ENCODE measurements at regions not wholly inside any gene's neighbourhood (a gene's known extent, or its start where the extent isn't known, plus 50 kb on each side); places are given as distances from the start of the nearest gene placed in this dataset.
"Not testable (repeated sequence)": the region's sequence is repeated elsewhere in the genome, so short reads cannot be mapped to it uniquely, and the experiment has no call there.

DNA sequence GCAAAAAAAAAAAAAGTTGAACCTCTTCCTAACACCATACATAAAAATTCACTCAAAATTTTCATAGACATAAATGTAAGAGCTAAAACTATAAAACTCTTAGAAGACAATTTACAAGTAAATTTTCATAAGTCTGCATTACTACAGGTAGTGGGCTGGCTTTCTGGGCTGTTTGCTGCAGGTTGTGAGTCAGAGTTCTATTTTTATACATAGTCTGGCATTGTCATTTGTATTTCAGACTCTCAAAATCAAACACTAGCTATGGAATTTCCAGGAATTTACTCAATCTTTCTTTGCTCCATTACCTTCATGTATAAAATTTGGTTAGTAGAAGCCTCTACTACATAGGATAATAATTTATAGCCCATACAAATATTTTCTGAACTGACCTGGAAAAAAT lies 227.2 kb downstream of the COX18 start:
- Histone ChIP-seq H3K27me3 (no peaks in the 10 kb centered on the region), H3K9me3 (no peaks in the 10 kb centered on the region), H3K36me3 (no peaks in the 10 kb centered on the region), H3K4me3 (no peak overlapping the region), H3K4me1 (peaks cover 0 to 27% (median 0%) of the 10 kb centered on the region in 4 donors), H3K27ac (no peak overlapping the region)
- no peak for TF ChIP-seq CTCF (IDR thresholded peaks at IDR 0.05)
- intact Hi-C loops (cut with DNase I; ENCODE audit: low total_unique reads): no loop called here
- DNase-seq: no peak

- H3K4me3 ChIP-seq; H3K9me3 ChIP-seq; H3K27me3 ChIP-seq; H3K27ac ChIP-seq; intact Hi-C loops (cut with DNase I; ENCODE audit: low total_unique reads); DNase-seq; H3K36me3 ChIP-seq: not testable (repeated sequence)
- H3K4me1 ChIP-seq: peaks cover 0 to 27% (median 0%) of the 10 kb centered on the region in 4 donors
Measured at GRCh38 chr4:72840166-72840565, 229.3 kb downstream of the COX18 start.

GRCh38 chr4:72828864-72829263 lies 240.7 kb downstream of the COX18 start:
- Histone ChIP-seq H3K36me3 (no peaks in the 10 kb centered on the region), H3K9me3 (peaks cover 0 to 10% (median 8%) of the 10 kb centered on the region in 3 donors), H3K4me3 (no peak overlapping the region), H3K4me1 (no peaks in the 10 kb centered on the region), H3K27me3 (no peaks in the 10 kb centered on the region), H3K27ac (no peak overlapping the region)
- DNase-seq: no peak
- intact Hi-C loops (cut with DNase I; ENCODE audit: low total_unique reads): no loop called here
- no peak for TF ChIP-seq CTCF (IDR thresholded peaks at IDR 0.05)

DNA sequence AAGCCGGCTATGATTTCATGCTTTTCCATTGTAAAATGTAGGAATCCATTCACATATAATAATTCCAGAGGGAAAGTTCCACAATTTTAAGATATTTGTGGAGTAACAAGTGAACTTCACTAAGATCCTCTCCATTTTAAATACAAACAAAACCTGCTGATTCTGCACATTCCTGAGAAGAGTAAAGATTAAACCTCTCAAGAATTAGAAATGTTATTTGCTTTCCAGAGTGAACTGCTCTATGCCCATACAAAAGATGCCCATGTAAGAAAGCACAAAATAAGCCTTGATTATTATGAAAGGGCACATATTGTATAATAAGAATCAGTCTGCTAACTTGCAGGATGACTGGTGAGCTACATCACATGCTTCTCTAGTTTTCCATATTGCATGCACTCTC lies 241.5 kb downstream of the COX18 start:
- Histone ChIP-seq H3K9me3 (peaks cover 0 to 4% (median under 1%) of the 10 kb centered on the region in 3 donors), H3K4me3 (no peak overlapping the region), H3K27ac (no peak overlapping the region), H3K36me3 (no peaks in the 10 kb centered on the region), H3K27me3 (no peaks in the 10 kb centered on the region), H3K4me1 (no peaks in the 10 kb centered on the region)
- no peak for TF ChIP-seq CTCF (IDR thresholded peaks at IDR 0.05)
- intact Hi-C loops (cut with DNase I; ENCODE audit: low total_unique reads): no loop called here
- DNase-seq: no peak

DNA sequence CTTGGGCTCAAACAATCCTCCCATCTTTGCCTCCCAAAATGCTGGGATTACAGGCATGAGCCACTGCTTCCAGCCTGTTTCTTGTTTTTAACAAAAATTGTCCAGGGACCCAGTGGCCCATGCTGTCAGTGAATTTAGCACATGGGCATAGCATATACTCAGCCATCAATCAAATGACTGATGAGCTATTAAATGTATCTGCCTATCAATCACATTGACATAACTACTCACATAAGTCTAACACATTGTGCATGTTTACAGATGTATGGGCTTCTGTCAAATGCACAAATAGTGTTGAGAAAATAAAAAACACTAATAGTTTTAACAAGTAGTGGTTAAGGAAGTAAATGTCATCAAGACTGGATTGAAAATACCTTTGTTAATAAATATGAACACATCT lies 249.4 kb downstream of the COX18 start:
- peaks cover 0 to 24% (median 8%) of the 10 kb centered on the region in 4 donors for H3K4me1 ChIP-seq
- no peak overlapping the region for H3K27ac ChIP-seq
- no peak overlapping the region for H3K4me3 ChIP-seq
- H3K9me3 ChIP-seq: no peaks in the 10 kb centered on the region
- H3K27me3 ChIP-seq: no peaks in the 10 kb centered on the region
- intact Hi-C loops (cut with DNase I; ENCODE audit: low total_unique reads): no loop called here
- no peak for TF ChIP-seq CTCF (IDR thresholded peaks at IDR 0.05)
- H3K36me3 ChIP-seq: no peaks in the 10 kb centered on the region
- DNase-seq: no peak

- H3K4me1 ChIP-seq: peaks cover 0 to 29% (median 8%) of the 10 kb centered on the region in 4 donors
- no peak for DNase-seq
- H3K27ac ChIP-seq: peak overlapping the region in 1 of 2 donors; percentile 26
- H3K4me3 ChIP-seq: no peak overlapping the region
- no peaks in the 10 kb centered on the region for H3K9me3 ChIP-seq
- intact Hi-C loops (cut with DNase I; ENCODE audit: low total_unique reads): no loop called here
- no peaks in the 10 kb centered on the region for H3K36me3 ChIP-seq
- no peaks in the 10 kb centered on the region for H3K27me3 ChIP-seq
- TF ChIP-seq CTCF (IDR thresholded peaks at IDR 0.05): no peak
Measured at GRCh38 chr4:72817012-72817411, 248.0 kb upstream of the ADAMTS3 start.
